Adrenal gland (tissue), 5 donors: ENCODE measurements at regions not wholly inside any gene's neighbourhood (a gene's known extent, or its start where the extent isn't known, plus 50 kb on each side); places are given as distances from the start of the nearest gene placed in this dataset.

ENCODE experiments used
- POLR2A ChIP-seq, 2 donors: fragments of 450-650 bp; IDR thresholded peaks; one replicate each; pipeline ENCODE4 v1.6.1; 2017; ENCODE audit warnings: antibody characterized with exemption in 2 of 2, mild to moderate bottlenecking in 2 of 2, moderate library complexity in 1 of 2
- TF ChIP-seq, protein P1 (sequence below), 6 experiments: fragments of 450-650 bp in 4 of 6; fragments of 200-600 bp in 2 of 6; sonication (generic) in 1 of 6; IDR thresholded peaks; 1 replicate in 5 of 6; 2 replicates in 1 of 6; pipeline versions ENCODE4 v1.5.1 to v1.8.0; 2016 to 2021; ENCODE audit warnings: antibody characterized with exemption in 6 of 6, mild to moderate bottlenecking in 2 of 6, moderate library complexity in 1 of 6
- donor health status: DM: no; HTN: no; CAD: no.

DNA sequence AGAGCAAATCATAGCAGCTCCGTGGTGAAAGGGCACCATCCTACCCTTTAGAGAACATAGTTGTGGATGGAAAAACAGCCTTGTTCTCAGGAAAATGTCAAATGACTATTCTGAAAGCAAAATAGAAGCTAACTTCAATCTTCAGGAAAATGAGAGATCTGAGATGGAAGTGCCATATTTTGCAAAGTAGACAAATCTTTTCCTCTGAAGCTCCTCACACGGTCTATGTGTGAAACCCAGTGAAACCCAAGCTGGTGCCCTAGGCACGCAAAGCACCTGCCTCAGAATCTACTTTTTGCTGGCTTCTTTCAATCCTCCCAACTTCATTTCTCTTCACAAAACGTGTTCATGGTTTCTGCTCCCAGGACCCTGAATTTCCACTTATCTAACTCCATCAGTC, 325.2 kb upstream of the CDH4 start:
- TF ChIP-seq POLR2A (IDR thresholded peaks at IDR 0.05) = no peak
- TF ChIP-seq, protein P1, sequence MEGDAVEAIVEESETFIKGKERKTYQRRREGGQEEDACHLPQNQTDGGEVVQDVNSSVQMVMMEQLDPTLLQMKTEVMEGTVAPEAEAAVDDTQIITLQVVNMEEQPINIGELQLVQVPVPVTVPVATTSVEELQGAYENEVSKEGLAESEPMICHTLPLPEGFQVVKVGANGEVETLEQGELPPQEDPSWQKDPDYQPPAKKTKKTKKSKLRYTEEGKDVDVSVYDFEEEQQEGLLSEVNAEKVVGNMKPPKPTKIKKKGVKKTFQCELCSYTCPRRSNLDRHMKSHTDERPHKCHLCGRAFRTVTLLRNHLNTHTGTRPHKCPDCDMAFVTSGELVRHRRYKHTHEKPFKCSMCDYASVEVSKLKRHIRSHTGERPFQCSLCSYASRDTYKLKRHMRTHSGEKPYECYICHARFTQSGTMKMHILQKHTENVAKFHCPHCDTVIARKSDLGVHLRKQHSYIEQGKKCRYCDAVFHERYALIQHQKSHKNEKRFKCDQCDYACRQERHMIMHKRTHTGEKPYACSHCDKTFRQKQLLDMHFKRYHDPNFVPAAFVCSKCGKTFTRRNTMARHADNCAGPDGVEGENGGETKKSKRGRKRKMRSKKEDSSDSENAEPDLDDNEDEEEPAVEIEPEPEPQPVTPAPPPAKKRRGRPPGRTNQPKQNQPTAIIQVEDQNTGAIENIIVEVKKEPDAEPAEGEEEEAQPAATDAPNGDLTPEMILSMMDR (IDR thresholded peaks at IDR 0.05) = no peak
